ENCODE measurements at regions not wholly inside any gene's neighbourhood (a gene's known extent, or its start where the extent isn't known, plus 50 kb on each side); places are given as distances from the start of the nearest gene placed in this dataset.

- Histone ChIP-seq H3K4me3 (ENCODE audit: low read depth in 2 of 2, low read length in 1 of 2) (no peak overlapping the region), H3K9me3 (no peaks in the 10 kb centered on the region), H3K4me2 (no peak overlapping the region), H4K20me1 (ENCODE audit: insufficient read depth) (no peaks in the 10 kb centered on the region), H3K4me1 (ENCODE audit: control insufficient read depth in 1 of 2, insufficient read depth in 2 of 2, low read depth in 1 of 2, low read length in 1 of 2) (no peaks in the 10 kb centered on the region), H3K27me3 (ENCODE audit: insufficient read depth) (no peaks in the 10 kb centered on the region; the same call in 1 of the 2 replicates), H3K79me2 (ENCODE audit: insufficient read depth) (no peaks in the 10 kb centered on the region), H3K27ac (ENCODE audit: low read depth in 2 of 2, low read length in 1 of 2) (no peak overlapping the region), H2AFZ (ENCODE audit: low read depth) (no peak overlapping the region), H3K36me3 (replicated peaks in 1 of 2; ENCODE audit: control insufficient read depth in 1 of 2, insufficient read depth in 2 of 2, low read length in 1 of 2) (no peaks in the 10 kb centered on the region), H3K9me2 (no peaks in the 10 kb centered on the region), H3F3A (replicated peaks; ENCODE audit: insufficient read depth) (no peaks in the 10 kb centered on the region), H3K9ac (no peak overlapping the region)
- peak; percentile 3 for DNase-seq
- CTCF ChIA-PET, result interaction anchor here (0.9 to 1.3 kb wide), 3 partner anchors 10 to 18 kb away, joined by 3 to 4 read pairs (median 3); no protein-coding TSS in a partner anchor
- peak; percentile 32; the same call in 1 of the 2 replicates for TF ChIP-seq RAD21 (IDR thresholded peaks at IDR 0.05; ENCODE audit: low read length)
- no peak for TF ChIP-seq GATA2 (CRISPR knock-in tag; IDR thresholded peaks at IDR 0.05)
- TF ChIP-seq EZH2phosphoT487 (IDR thresholded peaks at IDR 0.05; ENCODE audit: borderline replicate concordance, low read depth), result no peak
- peak; percentile 37 for TF ChIP-seq CTCF (IDR thresholded peaks at IDR 0.05)
- TF ChIP-seq JUND (IDR thresholded peaks at IDR 0.05), result no peak
- no peak for TF ChIP-seq CHD2 (IDR thresholded peaks at IDR 0.05; ENCODE audit: low read length, partially characterized antibody)
- POLR2A ChIA-PET, result no interaction called here
- WGBS (ENCODE audit: low lambda C conversion rate), result 1% methylated on average over 5 of the region's 5 CpGs
Observed at GRCh38 chr4:27702730-27703431, 842.2 kb downstream of the STIM2 start.

- no peaks in the 10 kb centered on the region for H3K36me3 ChIP-seq (replicated peaks in 1 of 2; ENCODE audit: control insufficient read depth in 1 of 2, insufficient read depth in 2 of 2, low read length in 1 of 2)
- H3K9ac ChIP-seq, result no peak overlapping the region
- H3F3A ChIP-seq (replicated peaks; ENCODE audit: insufficient read depth), result no peaks in the 10 kb centered on the region
- no peaks in the 10 kb centered on the region for H3K79me2 ChIP-seq (ENCODE audit: insufficient read depth)
- H3K4me2 ChIP-seq, result no peak overlapping the region
- ChIA-PET POLR2A (no interaction called here), CTCF (interaction anchor here (1.1 to 1.3 kb wide), 3 partner anchors 15 to 19 kb away, joined by 3 to 4 read pairs (median 3); no protein-coding TSS in a partner anchor)
- no peaks in the 10 kb centered on the region; the same call in 1 of the 2 replicates for H3K27me3 ChIP-seq (ENCODE audit: insufficient read depth)
- H3K4me1 ChIP-seq (ENCODE audit: control insufficient read depth in 1 of 2, insufficient read depth in 2 of 2, low read depth in 1 of 2, low read length in 1 of 2), result no peaks in the 10 kb centered on the region
- no peak overlapping the region for H3K4me3 ChIP-seq (ENCODE audit: low read depth in 2 of 2, low read length in 1 of 2)
- no peak overlapping the region for H2AFZ ChIP-seq (ENCODE audit: low read depth)
- H3K9me2 ChIP-seq, result no peaks in the 10 kb centered on the region
- H4K20me1 ChIP-seq (ENCODE audit: insufficient read depth), result no peaks in the 10 kb centered on the region
- TF ChIP-seq TCF12 (IDR thresholded peaks at IDR 0.05) (no peak), MEF2A (IDR thresholded peaks at IDR 0.05; ENCODE audit: borderline replicate concordance, low read depth) (no peak), IRF3 (IDR thresholded peaks at IDR 0.05; ENCODE audit: low read depth, low read length) (no peak), JUND (IDR thresholded peaks at IDR 0.05) (no peak), MXI1 (IDR thresholded peaks at IDR 0.05; ENCODE audit: low read depth, low read length) (no peak), YY1 (IDR thresholded peaks at IDR 0.05; ENCODE audit: low read depth) (no peak), POLR2AphosphoS5 (IDR thresholded peaks at IDR 0.05; ENCODE audit: low read depth, low read length) (no peak), NRF1 (IDR thresholded peaks at IDR 0.05; ENCODE audit: low read depth, low read length) (no peak), ELF1 (IDR thresholded peaks at IDR 0.05) (no peak), FOXM1 (IDR thresholded peaks at IDR 0.05; ENCODE audit: low read depth) (no peak), REST (IDR thresholded peaks at IDR 0.05; ENCODE audit: low read depth, low read length) (no peak), CHD2 (IDR thresholded peaks at IDR 0.05; ENCODE audit: low read length, partially characterized antibody) (no peak), RCOR1 (IDR thresholded peaks at IDR 0.05; ENCODE audit: low read length) (no peak), FOSL2 (IDR thresholded peaks at IDR 0.05; ENCODE audit: borderline replicate concordance, low read depth) (no peak), PBX3 (IDR thresholded peaks at IDR 0.05) (no peak)
- no peak for DNase-seq
- no peak overlapping the region for H3K27ac ChIP-seq (ENCODE audit: low read depth in 2 of 2, low read length in 1 of 2)
- WGBS (ENCODE audit: low lambda C conversion rate), result 18% methylated on average over 4 of the region's 4 CpGs
- H3K9me3 ChIP-seq, result no peaks in the 10 kb centered on the region
Observed at GRCh38 chr4:27703771-27704170, 843.1 kb downstream of the STIM2 start.

All from SK-N-SH (cell line).